SK-N-SH (cell line): ENCODE measurements at regions not wholly inside any gene's neighbourhood (a gene's known extent, or its start where the extent isn't known, plus 50 kb on each side); places are given as distances from the start of the nearest gene placed in this dataset.

ENCODE experiments used
- CTCF ChIA-PET: fragments of 300-600, 350-600 bp; formaldehyde crosslinking; extraction: SDS; loops from one replicate; lab custom pipeline; 2021; lab: Yijun Ruan, JAX
- POLR2A ChIA-PET: fragments of 350-600 bp; sonication (Branson Sonifier 250); formaldehyde crosslinking; extraction: SDS; loops from one replicate; lab custom pipeline; 2020; ENCODE audit warnings: antibody characterized with exemption, inconsistent platforms; lab: Yijun Ruan, JAX
- DNase-seq: peaks from one replicate; pipeline ENCODE4 v3.0.0; 2012
- H2AFZ ChIP-seq: fragments of 200-600 bp; sonication (generic); 2 replicates; pipeline ENCODE4 v1.8.1; 2016; ENCODE audit warnings: antibody characterized with exemption, mild to moderate bottlenecking, low read depth
- H3F3A ChIP-seq: fragments of 200-600 bp; sonication (generic); replicated peaks from 2 replicates; pipeline ENCODE3; 2016; ENCODE audit warnings: antibody characterized with exemption, mild to moderate bottlenecking; ENCODE audit not compliant: insufficient read depth
- H3K27ac ChIP-seq, 2 experiments: fragments of 200-500 bp in 1 of 2; fragments of 200-600 bp in 1 of 2; sonication (Bioruptor generic) in 1 of 2; sonication (generic), shearing (Covaris generic) in 1 of 2; 2 replicates each; pipeline versions ENCODE4 v1.5.1 to v1.6.1; 2014 to 2016; ENCODE audit warnings: low read depth in 2 of 2, inconsistent platforms in 1 of 2, low read length in 1 of 2, mild to moderate bottlenecking in 1 of 2, mixed read lengths in 1 of 2
- H3K27me3 ChIP-seq: fragments of 200-600 bp; sonication (generic), shearing (Covaris generic); 2 replicates; pipeline ENCODE4 v1.6.1; 2016; ENCODE audit warnings: mixed run types; ENCODE audit not compliant: insufficient read depth
- H3K36me3 ChIP-seq, 2 experiments: fragments of 200-500 bp in 1 of 2; fragments of 200-600 bp in 1 of 2; sonication (Bioruptor generic) in 1 of 2; sonication (generic) in 1 of 2; replicated peaks in 1 of 2; 2 replicates each; pipeline versions ENCODE3 to v1.5.1; 2014 to 2016; ENCODE audit warnings: low read length in 1 of 2, mild to moderate bottlenecking in 1 of 2; ENCODE audit not compliant: insufficient read depth in 2 of 2, control insufficient read depth in 1 of 2
- H3K4me1 ChIP-seq, 2 experiments: fragments of 200-500 bp in 1 of 2; fragments of 200-600 bp in 1 of 2; sonication (Bioruptor generic) in 1 of 2; sonication (generic), shearing (Covaris generic) in 1 of 2; 2 replicates each; pipeline versions ENCODE4 v1.5.1 to v1.6.1; 2014 to 2016; ENCODE audit warnings: low read depth in 1 of 2, low read length in 1 of 2, mixed run types in 1 of 2; ENCODE audit not compliant: insufficient read depth in 2 of 2, control insufficient read depth in 1 of 2
- H3K4me2 ChIP-seq: fragments of 200-600 bp; sonication (generic), shearing (Covaris generic); 2 replicates; pipeline ENCODE4 v1.6.1; 2017; ENCODE audit warnings: mixed run types
- H3K4me3 ChIP-seq, 2 experiments: fragments of 200-500 bp in 1 of 2; fragments of 200-600 bp in 1 of 2; sonication (Bioruptor generic) in 1 of 2; sonication (generic), shearing (Covaris generic) in 1 of 2; 2 replicates each; pipeline versions ENCODE4 v1.5.1 to v1.8.1; 2014 to 2016; ENCODE audit warnings: low read depth in 2 of 2, inconsistent platforms in 1 of 2, low read length in 1 of 2, mild to moderate bottlenecking in 1 of 2, mixed read lengths in 1 of 2, moderate library complexity in 1 of 2
- H3K79me2 ChIP-seq: fragments of 200-600 bp; sonication (generic); 2 replicates; pipeline ENCODE4 v1.8.1; 2017; ENCODE audit warnings: mild to moderate bottlenecking; ENCODE audit not compliant: insufficient read depth
- H3K9ac ChIP-seq: fragments of 200-600 bp; sonication (generic); 2 replicates; pipeline ENCODE4 v1.6.1; 2017; ENCODE audit warnings: mixed run types
- H3K9me2 ChIP-seq: fragments of 200-600 bp; sonication (generic); 2 replicates; pipeline ENCODE4 v1.6.1; 2017; ENCODE audit warnings: mixed run types
- H3K9me3 ChIP-seq: fragments of 200-600 bp; sonication (generic); 2 replicates; pipeline ENCODE4 v1.6.1; 2017; ENCODE audit warnings: mixed run types, mild to moderate bottlenecking, moderate library complexity
- H4K20me1 ChIP-seq: fragments of 200-600 bp; sonication (generic); 2 replicates; pipeline ENCODE4 v1.6.1; 2017; ENCODE audit warnings: mild to moderate bottlenecking, mixed run types; ENCODE audit not compliant: insufficient read depth
- CTCF ChIP-seq: fragments of 200-600 bp; sonication (generic); IDR thresholded peaks from 2 replicates; pipeline ENCODE4 v1.6.1; 2017; ENCODE audit warnings: antibody characterized with exemption, mild to moderate bottlenecking, moderate library complexity
- ELF1 ChIP-seq: IDR thresholded peaks from 2 replicates; pipeline ENCODE4 v1.4.0; 2012
- FOSL2 ChIP-seq: IDR thresholded peaks from 2 replicates; pipeline ENCODE4 v1.4.0; 2012; ENCODE audit warnings: low read depth, mild to moderate bottlenecking, moderate library complexity, borderline replicate concordance
- FOXJ3 ChIP-seq: sonication (generic); formaldehyde crosslinking; IDR thresholded peaks from 2 replicates; pipeline ENCODE4 v1.5.1; 2020; ENCODE audit warnings: mild to moderate bottlenecking, missing genetic modification reagents
- GABPA ChIP-seq: IDR thresholded peaks from 2 replicates; pipeline ENCODE4 v1.4.0; 2012; ENCODE audit warnings: low read depth, mild to moderate bottlenecking
- JUND ChIP-seq: IDR thresholded peaks from 2 replicates; pipeline ENCODE4 v1.4.0; 2012
- MEF2A ChIP-seq: IDR thresholded peaks from 2 replicates; pipeline ENCODE4 v1.4.0; 2012; ENCODE audit warnings: low read depth, borderline replicate concordance
- MXI1 ChIP-seq: IDR thresholded peaks from 2 replicates; pipeline ENCODE4 v1.6.1; 2012; ENCODE audit warnings: mild to moderate bottlenecking, low read depth, low read length, improper control_type of control experiment
- NRF1 ChIP-seq: IDR thresholded peaks from 2 replicates; pipeline ENCODE4 v1.6.1; 2012; ENCODE audit warnings: low read depth, mild to moderate bottlenecking, low read length
- PBX3 ChIP-seq: IDR thresholded peaks from 2 replicates; pipeline ENCODE4; 2012
- RAD21 ChIP-seq: IDR thresholded peaks from 2 replicates; pipeline ENCODE4 v1.6.1; 2012; ENCODE audit warnings: mild to moderate bottlenecking, low read length
- RCOR1 ChIP-seq: fragments of 150-350 bp; IDR thresholded peaks from 2 replicates; pipeline ENCODE4 v1.6.1; 2017; ENCODE audit warnings: antibody characterized with exemption, low read length
- REST ChIP-seq: IDR thresholded peaks from 2 replicates; pipeline ENCODE4 v1.6.1; 2012; ENCODE audit warnings: mild to moderate bottlenecking, low read depth, low read length, moderate library complexity
- TCF12 ChIP-seq: IDR thresholded peaks from 2 replicates; pipeline ENCODE4 v1.4.0; 2012
- TEAD4 ChIP-seq: IDR thresholded peaks from 2 replicates; pipeline ENCODE4 v1.4.0; 2012; ENCODE audit warnings: mild to moderate bottlenecking, borderline replicate concordance; ENCODE audit not compliant: insufficient read depth
- USF2 ChIP-seq: fragments of 150-350 bp; IDR thresholded peaks from 2 replicates; pipeline ENCODE4 v1.6.1; 2017; ENCODE audit warnings: antibody characterized with exemption, low read length, low read depth, borderline replicate concordance
- YY1 ChIP-seq: IDR thresholded peaks from 2 replicates; pipeline ENCODE4 v1.4.0; 2012; ENCODE audit warnings: low read depth, mild to moderate bottlenecking
- ZBTB33 ChIP-seq: IDR thresholded peaks from 2 replicates; pipeline ENCODE4 v1.4.0; 2012; ENCODE audit warnings: low read depth, borderline replicate concordance
- WGBS: methylation state at CpG from one replicate; pipeline ENCODE4 v1.1.6; 2017; ENCODE audit warnings: low lambda C conversion rate; 5-methylcytosine and 5-hydroxymethylcytosine counted together
- TF ChIP-seq, protein P1 (sequence below): IDR thresholded peaks from 2 replicates; pipeline ENCODE4 v1.4.0; 2012; ENCODE audit warnings: low read depth

DNA sequence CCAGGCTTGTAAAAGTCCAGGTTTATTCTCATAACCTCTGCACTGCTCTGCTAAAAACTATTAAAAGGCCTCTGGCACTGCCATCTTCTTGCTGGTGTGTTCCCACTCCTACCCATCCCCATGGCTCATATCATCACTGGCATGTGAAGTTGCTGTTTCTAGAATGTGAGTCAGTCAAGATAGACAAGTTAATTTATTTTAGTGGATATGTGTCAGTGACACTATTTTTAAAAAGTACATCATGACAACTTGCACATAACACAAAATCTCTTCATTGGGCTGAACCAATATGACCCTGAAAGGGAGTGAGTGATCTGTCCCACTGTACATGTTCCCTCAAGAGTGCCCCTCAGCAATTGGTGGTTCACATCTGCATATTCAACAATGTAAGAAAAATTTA, 299.7 kb downstream of the NFIB start (continued):
- TF ChIP-seq PBX3 (no peak), RCOR1 (no peak), FOXJ3 (CRISPR knock-in tag) (no peak), MXI1 (no peak), NRF1 (no peak), USF2 (no peak), GABPA (no peak), ZBTB33 (no peak)
- TF ChIP-seq, protein P1, sequence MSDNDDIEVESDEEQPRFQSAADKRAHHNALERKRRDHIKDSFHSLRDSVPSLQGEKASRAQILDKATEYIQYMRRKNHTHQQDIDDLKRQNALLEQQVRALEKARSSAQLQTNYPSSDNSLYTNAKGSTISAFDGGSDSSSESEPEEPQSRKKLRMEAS = no peak

DNA sequence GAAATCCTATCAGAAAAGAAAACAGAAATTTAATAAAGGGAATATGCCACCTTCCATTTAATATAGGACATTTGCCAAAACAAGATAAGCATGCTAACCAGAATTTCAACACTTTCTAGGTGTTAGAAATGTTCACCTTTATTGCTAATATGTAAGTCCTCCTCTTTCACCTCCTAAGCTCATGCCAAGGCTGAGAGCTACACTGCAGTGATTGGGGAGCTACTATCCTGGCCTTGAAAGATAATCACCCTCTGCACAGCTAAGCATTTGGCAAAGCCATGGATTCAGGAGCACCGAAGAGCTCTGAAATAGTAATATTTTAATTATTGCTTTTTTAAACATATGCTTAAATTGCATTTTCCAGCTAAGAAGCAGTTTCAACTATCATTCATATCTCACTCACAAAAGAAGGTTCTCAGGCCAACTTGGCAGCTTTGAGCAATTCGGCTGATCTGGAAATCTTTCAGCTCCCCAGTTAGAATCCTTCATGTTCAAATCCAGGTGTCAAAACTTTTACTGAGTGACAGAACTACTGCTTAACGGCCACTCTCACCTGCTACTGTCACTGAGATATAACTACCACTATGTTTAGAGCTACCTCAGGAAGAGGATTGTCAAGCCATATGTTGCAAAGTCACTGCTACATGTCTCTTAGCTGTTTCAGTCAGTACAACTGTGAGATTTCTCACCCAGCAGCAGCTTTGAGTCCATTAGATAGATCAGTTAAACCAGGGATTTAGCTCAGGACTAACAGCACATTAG, 302.0 kb downstream of the NFIB start:
- 78% methylated on average over 3 of the region's 3 CpGs for WGBS
- H3K9ac ChIP-seq = no peak overlapping the region
- no peak overlapping the region for H3K4me2 ChIP-seq
- no peaks in the 10 kb centered on the region for H4K20me1 ChIP-seq
- no peaks in the 10 kb centered on the region for H3K4me1 ChIP-seq
- H3K9me3 ChIP-seq = no peaks in the 10 kb centered on the region
- ChIA-PET POLR2A (no interaction called here), CTCF (no interaction called here)
- H3K27ac ChIP-seq = no peak overlapping the region
- H3K9me2 ChIP-seq = no peaks in the 10 kb centered on the region
- no peak overlapping the region for H3K4me3 ChIP-seq
- no peak overlapping the region for H2AFZ ChIP-seq
- H3K27me3 ChIP-seq = no peaks in the 10 kb centered on the region
- H3F3A ChIP-seq = no peaks in the 10 kb centered on the region
- no peak for DNase-seq
- H3K36me3 ChIP-seq = no peaks in the 10 kb centered on the region
- H3K79me2 ChIP-seq = no peaks in the 10 kb centered on the region
- TF ChIP-seq FOSL2 (no peak), GABPA (no peak), TCF12 (no peak), JUND (no peak), CTCF (no peak), REST (no peak), ELF1 (no peak), PBX3 (no peak), USF2 (no peak), YY1 (no peak), RAD21 (no peak), TEAD4 (no peak), MEF2A (no peak)
